ENCODE measurements at regions not wholly inside any gene's neighbourhood (a gene's known extent, or its start where the extent isn't known, plus 50 kb on each side); places are given as distances from the start of the nearest gene placed in this dataset.

DNA sequence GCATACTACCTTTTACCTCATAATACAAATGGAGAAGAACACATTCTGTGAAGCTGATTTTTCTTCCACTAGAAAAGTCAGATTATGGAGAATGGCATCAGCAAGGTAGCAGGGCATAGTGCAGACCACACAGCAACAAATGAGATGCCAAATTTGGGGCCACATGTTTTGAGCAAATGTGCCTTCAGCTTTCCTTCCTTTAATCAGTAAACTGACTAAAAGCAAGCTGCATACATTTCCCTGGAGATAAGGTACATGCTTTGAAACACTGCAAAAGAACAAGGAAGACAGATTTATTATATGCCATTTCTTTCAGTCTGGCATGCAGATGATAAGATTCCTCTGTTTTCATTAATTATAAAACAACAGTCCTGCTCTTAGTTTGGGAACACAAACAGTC is 67.1 kb upstream of the GUCY1A1 start:
- TF ChIP-seq CTCF (IDR thresholded peaks at IDR 0.05) (no peak), POLR2A (IDR thresholded peaks at IDR 0.05) (no peak)
